ENCODE measurements at regions not wholly inside any gene's neighbourhood (a gene's known extent, or its start where the extent isn't known, plus 50 kb on each side); places are given as distances from the start of the nearest gene placed in this dataset.

GRCh38 chr22:48872271-48873190 lies 955.1 kb downstream of the BRD1 start:
- no peak for DNase-seq

- no peak for DNase-seq
These were observed 956.4 kb downstream of the BRD1 start for GRCh38 chr22:48871176-48871840.

- DNase-seq = no peak
These were observed 957.2 kb downstream of the BRD1 start for GRCh38 chr22:48870436-48870835.

GRCh38 chr22:48869788-48870187 lies 957.9 kb downstream of the BRD1 start:
- no peak for DNase-seq

DNA sequence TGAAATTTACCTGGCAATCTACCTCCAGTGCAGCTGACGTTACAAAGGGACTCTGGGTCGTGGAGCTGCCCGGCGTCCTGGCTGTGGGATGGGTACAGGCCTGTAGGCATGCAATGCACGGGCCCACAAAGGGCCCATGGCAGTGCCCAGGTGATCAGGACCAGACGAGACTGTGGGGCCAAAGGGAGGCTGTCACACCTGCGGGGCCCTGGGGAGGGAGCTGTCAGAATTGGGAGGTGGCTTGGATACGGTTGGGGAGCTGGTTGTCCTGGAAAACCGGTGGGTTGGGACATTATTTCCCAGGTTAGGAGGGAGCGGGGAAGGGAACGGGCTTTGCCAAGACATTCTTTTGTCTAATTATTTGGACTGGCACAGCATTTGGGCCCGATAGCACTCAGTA lies 958.5 kb downstream of the BRD1 start:
- DNase-seq = no peak

DNA sequence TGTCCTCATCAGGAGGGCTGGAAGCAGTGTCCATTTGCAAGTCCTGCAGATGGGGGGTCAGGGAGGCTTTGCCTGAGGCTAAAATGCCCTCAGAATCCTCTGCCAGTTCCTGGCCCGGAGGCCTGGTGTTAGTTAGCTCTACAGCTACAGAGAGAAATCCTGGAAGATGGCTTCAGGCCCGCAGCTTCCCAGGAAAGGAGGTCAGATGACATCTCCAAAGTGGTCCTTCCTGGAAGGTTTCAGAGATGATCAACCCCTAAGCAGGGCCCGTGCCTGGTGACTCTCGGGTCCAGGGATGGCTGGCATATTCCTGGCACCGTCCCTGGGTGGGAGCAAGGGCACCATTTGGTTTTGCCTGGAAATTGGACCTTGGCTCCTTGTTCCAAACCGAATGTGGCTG lies 959.1 kb downstream of the BRD1 start:
- DNase-seq = no peak

GRCh38 chr22:48867891-48868290 lies 959.8 kb downstream of the BRD1 start:
- DNase-seq = no peak

DNA sequence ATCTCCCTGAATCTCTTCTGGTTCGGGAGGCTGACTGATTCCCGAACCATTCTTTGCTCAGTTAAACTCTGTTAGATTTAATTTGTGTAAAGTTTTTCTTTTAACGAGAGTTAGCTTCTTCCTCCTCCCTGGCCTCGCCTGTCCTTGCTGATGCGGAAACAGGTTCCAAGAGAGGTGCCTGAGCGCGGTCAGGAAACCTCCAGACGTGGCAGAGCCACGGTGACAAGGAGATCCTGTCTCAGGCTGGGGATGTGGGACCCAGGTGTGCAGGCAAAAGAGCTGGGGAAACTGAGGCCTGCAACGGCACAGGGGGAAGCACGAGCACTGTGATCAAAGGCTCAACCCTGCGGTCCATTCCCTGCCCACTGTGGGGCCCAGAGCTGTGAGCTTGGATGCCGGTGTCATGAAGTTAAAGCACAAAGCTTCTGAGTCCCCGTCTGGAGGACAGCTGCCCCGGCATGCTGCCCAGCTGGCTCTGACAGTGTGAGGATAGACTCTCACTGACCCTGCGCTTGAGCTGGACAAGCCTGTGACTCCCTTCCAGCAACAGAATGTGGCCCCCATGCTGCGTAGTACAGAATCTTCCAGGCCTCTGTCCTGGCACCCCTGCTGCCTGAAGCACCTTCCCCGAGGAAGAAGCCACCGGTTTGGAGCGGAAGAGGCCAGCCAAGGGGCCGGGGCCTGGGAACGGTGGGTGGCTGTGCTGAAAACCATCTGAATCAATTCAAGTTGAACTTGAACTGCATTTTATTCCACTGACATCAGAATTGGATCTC lies 960.6 kb downstream of the BRD1 start:
- no peak for DNase-seq

DNA sequence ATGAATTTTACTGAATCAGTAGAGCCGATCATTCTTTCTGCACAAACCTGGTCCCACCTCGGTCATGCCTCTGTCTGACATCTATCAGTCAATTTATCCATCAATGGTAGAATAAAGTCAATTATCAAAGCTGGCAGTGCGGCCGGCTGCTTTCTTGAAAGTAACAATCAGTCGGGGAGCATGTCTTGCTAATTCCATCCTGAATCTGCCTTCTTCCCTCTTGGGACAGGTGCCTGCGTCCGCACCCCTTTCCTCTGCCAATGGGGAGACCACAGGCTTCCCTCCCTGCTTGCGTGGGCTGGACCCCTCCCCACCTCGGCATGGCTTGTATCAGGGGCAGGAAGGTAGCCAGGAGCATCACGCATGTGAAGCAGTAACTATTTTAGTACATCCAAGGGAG lies 962.9 kb downstream of the BRD1 start:
- DNase-seq = no peak

- no peak for DNase-seq
These were observed 963.6 kb downstream of the BRD1 start for GRCh38 chr22:48863965-48864528.

DNA sequence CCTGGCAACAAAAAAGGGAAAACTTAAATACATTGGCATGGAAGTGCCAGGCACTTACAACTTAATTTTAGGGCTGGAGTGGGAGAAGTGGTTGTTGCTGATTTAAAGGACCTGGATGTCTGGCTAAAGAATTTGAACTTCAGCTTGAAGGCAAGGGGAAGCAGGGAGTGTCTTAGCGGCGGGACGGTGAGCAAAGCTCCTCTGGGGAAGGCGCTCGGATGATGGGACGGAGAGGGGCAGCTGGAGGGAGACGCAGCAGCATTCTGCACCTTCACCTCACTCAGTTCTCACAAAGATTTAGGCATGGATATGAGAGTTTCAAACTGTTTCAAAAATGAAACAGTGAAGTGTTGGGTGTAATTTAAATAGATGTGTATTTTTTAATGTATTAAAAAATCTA lies 967.1 kb downstream of the BRD1 start:
- DNase-seq = no peak

DNA sequence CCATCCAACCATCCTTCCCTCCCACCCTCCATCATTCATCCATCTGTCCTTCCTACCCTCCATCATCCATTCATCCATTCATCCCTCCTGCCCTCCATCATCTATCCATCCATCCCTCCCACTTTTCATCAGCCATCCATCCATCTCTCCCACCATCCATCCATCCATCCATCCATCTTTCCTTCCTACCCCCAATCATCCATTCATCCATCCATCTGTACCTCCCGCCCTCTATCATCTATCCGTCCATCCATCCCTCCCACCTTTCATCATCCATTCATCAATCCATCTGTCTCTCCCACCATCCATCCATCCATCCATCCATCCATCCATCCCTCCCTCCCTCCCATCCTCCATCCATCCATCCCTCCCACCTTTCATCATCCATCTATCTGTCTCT lies 968.8 kb downstream of the BRD1 start:
- DNase-seq = no peak

DNA sequence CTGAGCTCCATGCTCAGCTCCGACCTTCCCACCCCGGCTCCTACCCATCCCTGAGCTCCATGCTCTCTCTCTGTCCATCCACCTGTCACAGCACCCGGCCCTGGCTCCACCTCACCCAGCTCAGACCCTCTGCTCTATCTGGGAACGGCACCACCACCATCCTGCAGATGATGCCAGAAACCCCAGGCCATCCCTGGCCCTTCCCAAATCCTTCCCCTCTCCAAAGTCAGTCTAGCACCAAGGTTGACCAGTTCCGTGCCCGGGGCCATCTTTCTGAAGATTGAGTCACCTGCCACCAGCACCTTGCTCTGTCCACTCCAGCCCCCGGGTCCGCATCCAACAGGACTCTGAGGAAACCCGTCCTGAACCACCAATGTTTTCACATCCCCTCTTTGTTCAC lies 969.6 kb downstream of the BRD1 start:
- DNase-seq = no peak

GRCh38 chr22:48857202-48857805 lies 970.4 kb downstream of the BRD1 start:
- DNase-seq = no peak

DNA sequence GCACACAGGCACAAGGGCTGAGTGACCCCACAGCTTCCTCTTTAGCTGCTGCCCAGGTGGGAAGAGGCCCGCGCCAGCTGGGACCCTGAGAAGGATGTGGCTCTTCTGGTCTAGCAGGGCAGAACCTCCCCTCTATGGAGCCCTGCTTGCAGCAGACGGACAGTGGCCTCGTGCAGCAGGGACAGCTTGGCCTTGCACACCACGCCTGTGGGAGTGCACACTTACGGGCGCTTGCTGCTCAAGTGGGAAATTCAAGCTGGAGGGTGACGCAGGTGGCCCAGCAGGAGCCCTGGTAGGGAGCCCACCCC lies 971.4 kb downstream of the BRD1 start:
- DNase-seq = no peak

DNA sequence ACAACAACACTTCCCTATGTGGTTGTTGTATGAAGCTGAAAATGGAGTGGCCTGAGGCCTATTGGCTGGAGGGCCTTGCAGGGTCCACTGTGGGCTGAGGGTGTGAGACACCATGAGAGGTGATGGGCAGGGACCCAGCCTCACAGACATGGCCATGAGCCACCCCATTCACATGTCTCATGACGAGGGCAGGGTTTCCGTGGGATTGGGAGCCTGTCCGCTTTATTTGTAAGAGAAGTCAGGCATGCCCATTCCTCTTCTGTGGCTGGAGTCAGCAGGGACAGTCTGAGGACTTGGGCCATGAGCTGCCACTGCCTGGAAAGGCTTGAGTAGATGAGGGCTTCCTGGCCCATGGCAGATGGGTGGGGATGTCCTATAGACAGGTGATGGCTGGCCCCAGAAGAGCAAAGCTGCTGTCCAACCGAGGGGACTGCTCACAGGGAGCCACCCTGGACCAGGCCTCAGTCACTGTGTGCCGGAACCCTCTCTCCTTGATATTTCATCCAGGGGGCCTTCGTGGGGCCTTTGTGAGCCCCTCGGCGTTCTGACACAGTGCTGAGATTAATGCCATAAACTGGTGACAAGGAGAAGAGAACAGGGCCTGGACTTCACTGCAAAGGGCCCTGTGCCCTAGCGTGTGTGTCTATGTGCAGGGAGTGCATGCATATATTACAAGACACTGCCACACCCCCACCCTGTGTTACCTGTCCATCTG lies 971.9 kb downstream of the BRD1 start:
- DNase-seq = no peak

GRCh38 chr22:48855013-48855412 lies 972.7 kb downstream of the BRD1 start:
- DNase-seq = no peak

GRCh38 chr22:48853627-48854240 lies 973.9 kb downstream of the BRD1 start:
- no peak for DNase-seq

DNA sequence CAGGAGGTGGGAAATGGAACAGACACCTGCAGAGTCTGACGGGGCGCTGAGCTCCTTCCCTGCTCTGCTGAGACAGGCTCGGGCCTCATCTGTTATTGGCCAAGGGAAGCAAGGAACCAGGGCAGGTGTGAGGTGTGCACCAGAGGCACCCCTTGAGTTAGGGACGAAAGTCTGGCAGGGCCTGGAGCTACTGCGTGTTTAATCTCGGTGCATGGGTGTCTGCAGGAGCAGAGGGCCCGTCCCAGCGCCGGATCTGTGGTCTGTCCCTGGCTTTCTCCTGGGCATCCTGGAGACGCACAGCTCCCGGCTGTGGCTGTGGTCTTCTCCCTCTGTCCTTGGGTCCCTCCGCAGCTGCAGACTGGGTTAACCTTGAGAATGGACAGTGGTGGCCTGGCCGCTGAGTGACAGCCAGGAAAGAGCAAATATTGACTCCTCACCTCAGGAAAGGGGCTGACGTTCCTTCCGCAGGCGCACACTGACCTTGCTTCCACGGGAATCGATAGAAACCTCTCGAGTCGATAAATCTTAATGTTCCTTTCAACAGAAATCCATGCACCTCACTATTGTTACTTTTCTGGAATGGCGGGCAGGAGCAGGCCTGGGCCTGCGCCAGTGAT lies 975.6 kb downstream of the BRD1 start:
- no peak for DNase-seq

DNA sequence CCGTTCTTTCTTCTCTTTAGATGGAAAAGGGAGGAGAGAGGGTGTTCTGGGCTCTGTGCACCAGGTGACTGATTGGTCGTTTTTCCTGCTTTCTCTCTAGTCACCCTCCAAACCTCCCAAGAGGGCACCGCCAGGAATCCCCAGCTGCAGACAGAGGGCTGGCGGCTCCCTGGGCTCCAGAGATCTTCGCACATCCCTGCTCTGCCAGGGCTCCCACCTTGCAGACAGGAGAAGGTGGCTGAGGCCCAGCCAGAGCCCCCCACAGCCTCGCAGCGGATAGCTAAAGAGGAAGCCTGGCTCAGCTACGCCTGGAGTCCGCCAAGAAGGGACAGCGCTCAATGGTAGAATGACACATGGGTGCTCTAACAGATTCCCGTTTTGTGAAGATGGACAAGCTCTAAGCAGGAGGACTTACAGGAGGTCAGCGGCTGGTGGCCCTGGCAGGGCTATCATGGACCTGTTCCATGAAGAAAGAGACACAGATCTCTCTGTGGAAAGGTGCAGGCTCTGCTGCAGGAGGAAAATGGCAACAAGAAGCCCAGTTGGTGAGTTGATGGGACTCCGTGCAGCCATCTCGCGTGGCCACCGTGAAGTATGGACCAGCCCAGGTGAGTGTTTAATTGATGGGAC lies 976.9 kb downstream of the BRD1 start:
- no peak for DNase-seq
